ENCODE measurements at regions not wholly inside any gene's neighbourhood (a gene's known extent, or its start where the extent isn't known, plus 50 kb on each side); places are given as distances from the start of the nearest gene placed in this dataset.

DNA sequence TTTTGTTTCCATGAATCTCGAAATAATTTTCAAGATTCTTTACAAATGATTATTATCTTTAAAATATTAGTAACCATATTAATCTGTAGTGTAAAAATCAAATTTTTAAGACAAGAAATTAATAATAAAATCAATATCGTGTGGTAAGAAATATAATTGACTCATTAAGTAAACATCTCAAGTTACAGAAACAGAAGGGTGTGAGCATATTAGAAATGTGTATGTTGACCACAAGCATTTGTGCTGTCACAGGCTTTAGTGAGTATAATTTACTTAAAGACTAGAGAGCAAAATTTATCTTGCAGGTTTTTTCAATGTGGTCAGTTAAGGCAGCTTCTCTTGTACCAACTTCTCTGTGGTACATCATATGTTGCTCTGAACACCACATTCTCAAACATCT lies 566.5 kb upstream of the IRAK1BP1 start:
- intact Hi-C loops (cut with DNase I), result no loop called here
- Histone ChIP-seq H3K9me3 (no peaks in the 10 kb centered on the region), H3K27ac (no peak overlapping the region), H3K4me3 (replicated peaks in 1 of 3) (no peak overlapping the region), H3K4me1 (no peaks in the 10 kb centered on the region), H3K36me3 (no peaks in the 10 kb centered on the region), H3K27me3 (no peaks in the 10 kb centered on the region)
- TF ChIP-seq, protein P1, sequence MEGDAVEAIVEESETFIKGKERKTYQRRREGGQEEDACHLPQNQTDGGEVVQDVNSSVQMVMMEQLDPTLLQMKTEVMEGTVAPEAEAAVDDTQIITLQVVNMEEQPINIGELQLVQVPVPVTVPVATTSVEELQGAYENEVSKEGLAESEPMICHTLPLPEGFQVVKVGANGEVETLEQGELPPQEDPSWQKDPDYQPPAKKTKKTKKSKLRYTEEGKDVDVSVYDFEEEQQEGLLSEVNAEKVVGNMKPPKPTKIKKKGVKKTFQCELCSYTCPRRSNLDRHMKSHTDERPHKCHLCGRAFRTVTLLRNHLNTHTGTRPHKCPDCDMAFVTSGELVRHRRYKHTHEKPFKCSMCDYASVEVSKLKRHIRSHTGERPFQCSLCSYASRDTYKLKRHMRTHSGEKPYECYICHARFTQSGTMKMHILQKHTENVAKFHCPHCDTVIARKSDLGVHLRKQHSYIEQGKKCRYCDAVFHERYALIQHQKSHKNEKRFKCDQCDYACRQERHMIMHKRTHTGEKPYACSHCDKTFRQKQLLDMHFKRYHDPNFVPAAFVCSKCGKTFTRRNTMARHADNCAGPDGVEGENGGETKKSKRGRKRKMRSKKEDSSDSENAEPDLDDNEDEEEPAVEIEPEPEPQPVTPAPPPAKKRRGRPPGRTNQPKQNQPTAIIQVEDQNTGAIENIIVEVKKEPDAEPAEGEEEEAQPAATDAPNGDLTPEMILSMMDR (IDR thresholded peaks at IDR 0.05), result no peak
- no peak for TF ChIP-seq POLR2A (IDR thresholded peaks at IDR 0.05)
- WGBS, 2 donors, result 64 to 69% methylated on average over 2 of the region's 2 CpGs
- DNase-seq, result no peak

DNA sequence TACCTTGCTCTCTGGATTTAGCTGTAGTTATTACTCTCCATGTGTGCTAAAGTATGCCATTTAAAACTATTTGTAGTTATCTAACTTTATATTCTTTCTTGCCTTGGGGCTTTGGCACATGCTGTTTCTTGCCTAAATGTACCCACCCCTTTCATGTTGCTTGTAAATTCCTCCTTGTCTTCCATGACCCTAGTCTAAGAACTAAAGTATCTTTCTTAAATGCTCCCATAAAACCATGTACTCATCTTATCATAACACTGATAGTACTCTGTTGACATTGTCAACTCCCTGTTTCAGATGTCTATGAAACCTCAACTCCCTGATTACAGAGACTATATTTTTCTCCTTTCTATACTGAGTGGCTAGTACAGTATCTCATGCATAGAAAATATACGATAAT lies 564.9 kb upstream of the IRAK1BP1 start:
- intact Hi-C loops (cut with DNase I), result no loop called here
- Histone ChIP-seq H3K27me3 (no peaks in the 10 kb centered on the region), H3K27ac (no peak overlapping the region), H3K4me3 (replicated peaks in 1 of 3) (no peak overlapping the region), H3K36me3 (no peaks in the 10 kb centered on the region), H3K9me3 (no peaks in the 10 kb centered on the region), H3K4me1 (no peaks in the 10 kb centered on the region)
- TF ChIP-seq, protein P1 (IDR thresholded peaks at IDR 0.05), result no peak
- no peak for TF ChIP-seq POLR2A (IDR thresholded peaks at IDR 0.05)
- no peak for DNase-seq
- WGBS, 2 donors, result 45 to 91% methylated on average over 1 of the region's 1 CpG

DNA sequence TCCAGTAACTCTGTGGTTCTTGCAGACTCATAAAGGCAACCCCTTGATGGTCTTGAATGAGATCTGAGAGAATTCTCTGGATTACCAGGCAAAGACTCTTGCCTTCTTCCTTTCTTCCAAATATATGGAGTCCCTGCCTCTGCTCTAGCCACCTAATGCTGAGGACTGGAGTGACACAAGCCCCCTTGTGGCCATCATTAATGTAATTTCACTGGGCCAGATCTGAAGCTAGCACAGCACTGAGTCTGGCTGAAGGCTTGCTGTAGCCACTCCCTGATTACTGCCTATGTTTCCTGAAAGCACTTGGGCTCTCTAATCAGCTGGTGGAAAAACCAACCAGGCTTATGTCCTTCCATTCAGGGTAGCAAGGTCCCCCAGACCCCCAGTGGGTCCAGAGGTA lies 559.3 kb upstream of the IRAK1BP1 start:
- no peaks in the 10 kb centered on the region for H3K4me1 ChIP-seq
- no peak for DNase-seq
- H3K27me3 ChIP-seq, result no peaks in the 10 kb centered on the region
- no peaks in the 10 kb centered on the region for H3K36me3 ChIP-seq
- no peak overlapping the region for H3K4me3 ChIP-seq (replicated peaks in 1 of 3)
- no peak overlapping the region for H3K27ac ChIP-seq
- intact Hi-C loops (cut with DNase I), result no loop called here
- TF ChIP-seq POLR2A (IDR thresholded peaks at IDR 0.05), result no peak
- TF ChIP-seq, protein P1 (IDR thresholded peaks at IDR 0.05), result no peak
- no peaks in the 10 kb centered on the region for H3K9me3 ChIP-seq

DNA sequence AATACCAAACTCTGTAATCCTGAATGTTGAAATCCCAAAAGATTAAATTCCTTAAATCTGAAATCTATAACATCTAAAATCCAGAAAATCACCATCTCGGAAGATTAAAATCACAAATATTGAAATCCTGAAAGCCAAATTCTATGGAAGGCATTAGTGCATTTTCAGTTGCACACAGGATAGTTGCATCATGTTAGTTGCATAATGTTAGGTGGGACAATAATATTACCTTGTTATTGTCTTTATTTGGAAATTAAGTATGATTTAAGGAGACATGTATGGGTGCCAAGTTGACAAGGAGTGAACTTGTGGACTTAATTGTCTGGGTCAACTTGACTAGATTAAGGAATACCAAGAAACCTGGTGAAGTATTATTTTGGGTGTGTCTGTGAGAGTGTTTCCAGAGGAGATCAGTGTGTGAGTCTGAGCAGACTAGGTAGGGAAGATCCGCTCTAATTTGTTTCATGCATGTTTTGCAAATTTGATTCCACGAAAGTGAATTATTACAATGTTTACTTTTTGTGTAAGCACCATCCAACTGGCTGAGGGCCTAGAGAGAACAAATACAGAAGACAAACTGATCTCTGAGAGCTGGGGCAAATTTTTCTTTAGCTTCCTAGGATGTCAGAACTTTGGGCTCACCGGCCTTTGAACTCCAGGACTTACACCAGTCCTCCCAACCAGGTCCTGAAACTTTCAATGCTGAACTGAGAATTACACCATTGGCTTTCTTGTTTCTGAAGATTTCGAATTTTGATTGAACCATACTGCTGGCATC lies 545.1 kb upstream of the IRAK1BP1 start:
- H3K27me3 ChIP-seq, result no peaks in the 10 kb centered on the region
- 79 to 86% methylated on average over 5 of the region's 5 CpGs for WGBS, 2 donors
- no peaks in the 10 kb centered on the region for H3K36me3 ChIP-seq
- H3K9me3 ChIP-seq, result no peaks in the 10 kb centered on the region
- intact Hi-C loops (cut with DNase I), result no loop called here
- no peak overlapping the region for H3K4me3 ChIP-seq (replicated peaks in 1 of 3)
- H3K27ac ChIP-seq, result no peak overlapping the region
- H3K4me1 ChIP-seq, result no peaks in the 10 kb centered on the region
- no peak for TF ChIP-seq POLR2A (IDR thresholded peaks at IDR 0.05)
- no peak for DNase-seq

DNA sequence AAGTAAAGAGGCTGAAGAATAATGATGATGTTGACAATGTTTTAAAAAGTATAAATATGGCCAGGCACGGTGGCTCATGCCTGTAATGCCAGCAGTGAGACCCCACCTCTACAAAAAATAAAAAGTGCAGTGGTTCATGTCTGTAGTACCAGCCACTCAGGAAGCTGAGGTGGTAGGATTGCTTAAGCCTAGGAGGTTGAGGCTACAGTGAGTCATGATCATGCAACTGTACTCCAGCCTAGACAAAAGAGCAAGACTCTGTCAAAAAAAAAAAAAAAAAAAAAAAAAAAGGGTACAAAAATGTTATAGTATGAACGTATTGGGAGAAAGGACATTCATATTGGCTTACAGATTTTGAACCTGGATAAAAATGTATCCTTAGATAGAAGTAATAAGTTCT lies 543.1 kb upstream of the IRAK1BP1 start:
- no peak for DNase-seq
- Histone ChIP-seq H3K27ac (no peak overlapping the region), H3K36me3 (no peaks in the 10 kb centered on the region), H3K27me3 (no peaks in the 10 kb centered on the region), H3K4me1 (no peaks in the 10 kb centered on the region), H3K9me3 (no peaks in the 10 kb centered on the region), H3K4me3 (replicated peaks in 1 of 3) (no peak overlapping the region)
- TF ChIP-seq, protein P1 (IDR thresholded peaks at IDR 0.05), result no peak
- 64% methylated on average over 2 of the region's 2 CpGs for WGBS, 2 donors
- intact Hi-C loops (cut with DNase I), result no loop called here

Measured in thyroid gland (tissue), 4 donors.